H1 (cell line): ENCODE measurements at regions not wholly inside any gene's neighbourhood (a gene's known extent, or its start where the extent isn't known, plus 50 kb on each side); places are given as distances from the start of the nearest gene placed in this dataset.

Experiments
- CEBPB ChIP-seq: IDR thresholded peaks from 2 replicates; pipeline ENCODE4 v1.6.1; 2012; ENCODE audit warnings: low read depth, low read length
- GABPA ChIP-seq: IDR thresholded peaks from 2 replicates; pipeline ENCODE4 v1.6.1; 2011; ENCODE audit warnings: mild to moderate bottlenecking, low read length, moderate library complexity, borderline replicate concordance; ENCODE audit not compliant: insufficient read depth
- KDM5A ChIP-seq: fragments of 200-600 bp; IDR thresholded peaks from 2 replicates; pipeline ENCODE4 v1.7.1; 2012; ENCODE audit warnings: mild to moderate bottlenecking, low read length, inconsistent platforms, mixed read lengths
- SUZ12 ChIP-seq: fragments of 200-600 bp; sonication (generic); IDR thresholded peaks from 2 replicates; pipeline ENCODE4 v1.6.1; 2012; ENCODE audit warnings: mild to moderate bottlenecking, inconsistent platforms, low read length, moderate library complexity, mixed read lengths
- TF ChIP-seq, protein P1 (sequence below): fragments of 300-600 bp; sonication (generic); IDR thresholded peaks from 2 replicates; pipeline ENCODE4 v1.7.1; 2012; ENCODE audit warnings: low read length, moderate library complexity, mild to moderate bottlenecking, inconsistent platforms; ENCODE audit not compliant: insufficient replicate concordance
- TF ChIP-seq, protein P2 (sequence below): IDR thresholded peaks from 2 replicates; pipeline ENCODE4 v1.6.1; 2011; ENCODE audit warnings: low read length, improper control_type of control experiment

DNA sequence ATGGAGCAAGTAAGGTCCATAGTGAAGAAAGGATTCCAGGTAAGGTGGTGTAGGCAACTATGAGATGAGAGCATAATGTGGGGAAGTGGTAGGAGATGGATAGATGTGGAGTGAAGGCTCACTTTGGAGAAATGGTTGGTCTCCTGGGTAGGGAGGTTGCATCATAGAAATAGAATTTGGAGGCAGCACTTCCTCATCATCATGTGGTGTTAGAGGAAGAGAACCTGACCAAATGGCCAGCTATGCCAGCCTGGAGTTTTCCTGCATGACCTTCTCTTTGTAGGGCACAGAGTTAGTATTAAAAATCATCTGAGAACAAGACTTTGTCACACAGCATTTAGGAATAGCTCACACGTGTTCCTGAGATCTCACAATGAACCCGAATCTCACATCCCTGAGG is 126.7 kb upstream of the CXCL12 start (continued):
- TF ChIP-seq, protein P1, sequence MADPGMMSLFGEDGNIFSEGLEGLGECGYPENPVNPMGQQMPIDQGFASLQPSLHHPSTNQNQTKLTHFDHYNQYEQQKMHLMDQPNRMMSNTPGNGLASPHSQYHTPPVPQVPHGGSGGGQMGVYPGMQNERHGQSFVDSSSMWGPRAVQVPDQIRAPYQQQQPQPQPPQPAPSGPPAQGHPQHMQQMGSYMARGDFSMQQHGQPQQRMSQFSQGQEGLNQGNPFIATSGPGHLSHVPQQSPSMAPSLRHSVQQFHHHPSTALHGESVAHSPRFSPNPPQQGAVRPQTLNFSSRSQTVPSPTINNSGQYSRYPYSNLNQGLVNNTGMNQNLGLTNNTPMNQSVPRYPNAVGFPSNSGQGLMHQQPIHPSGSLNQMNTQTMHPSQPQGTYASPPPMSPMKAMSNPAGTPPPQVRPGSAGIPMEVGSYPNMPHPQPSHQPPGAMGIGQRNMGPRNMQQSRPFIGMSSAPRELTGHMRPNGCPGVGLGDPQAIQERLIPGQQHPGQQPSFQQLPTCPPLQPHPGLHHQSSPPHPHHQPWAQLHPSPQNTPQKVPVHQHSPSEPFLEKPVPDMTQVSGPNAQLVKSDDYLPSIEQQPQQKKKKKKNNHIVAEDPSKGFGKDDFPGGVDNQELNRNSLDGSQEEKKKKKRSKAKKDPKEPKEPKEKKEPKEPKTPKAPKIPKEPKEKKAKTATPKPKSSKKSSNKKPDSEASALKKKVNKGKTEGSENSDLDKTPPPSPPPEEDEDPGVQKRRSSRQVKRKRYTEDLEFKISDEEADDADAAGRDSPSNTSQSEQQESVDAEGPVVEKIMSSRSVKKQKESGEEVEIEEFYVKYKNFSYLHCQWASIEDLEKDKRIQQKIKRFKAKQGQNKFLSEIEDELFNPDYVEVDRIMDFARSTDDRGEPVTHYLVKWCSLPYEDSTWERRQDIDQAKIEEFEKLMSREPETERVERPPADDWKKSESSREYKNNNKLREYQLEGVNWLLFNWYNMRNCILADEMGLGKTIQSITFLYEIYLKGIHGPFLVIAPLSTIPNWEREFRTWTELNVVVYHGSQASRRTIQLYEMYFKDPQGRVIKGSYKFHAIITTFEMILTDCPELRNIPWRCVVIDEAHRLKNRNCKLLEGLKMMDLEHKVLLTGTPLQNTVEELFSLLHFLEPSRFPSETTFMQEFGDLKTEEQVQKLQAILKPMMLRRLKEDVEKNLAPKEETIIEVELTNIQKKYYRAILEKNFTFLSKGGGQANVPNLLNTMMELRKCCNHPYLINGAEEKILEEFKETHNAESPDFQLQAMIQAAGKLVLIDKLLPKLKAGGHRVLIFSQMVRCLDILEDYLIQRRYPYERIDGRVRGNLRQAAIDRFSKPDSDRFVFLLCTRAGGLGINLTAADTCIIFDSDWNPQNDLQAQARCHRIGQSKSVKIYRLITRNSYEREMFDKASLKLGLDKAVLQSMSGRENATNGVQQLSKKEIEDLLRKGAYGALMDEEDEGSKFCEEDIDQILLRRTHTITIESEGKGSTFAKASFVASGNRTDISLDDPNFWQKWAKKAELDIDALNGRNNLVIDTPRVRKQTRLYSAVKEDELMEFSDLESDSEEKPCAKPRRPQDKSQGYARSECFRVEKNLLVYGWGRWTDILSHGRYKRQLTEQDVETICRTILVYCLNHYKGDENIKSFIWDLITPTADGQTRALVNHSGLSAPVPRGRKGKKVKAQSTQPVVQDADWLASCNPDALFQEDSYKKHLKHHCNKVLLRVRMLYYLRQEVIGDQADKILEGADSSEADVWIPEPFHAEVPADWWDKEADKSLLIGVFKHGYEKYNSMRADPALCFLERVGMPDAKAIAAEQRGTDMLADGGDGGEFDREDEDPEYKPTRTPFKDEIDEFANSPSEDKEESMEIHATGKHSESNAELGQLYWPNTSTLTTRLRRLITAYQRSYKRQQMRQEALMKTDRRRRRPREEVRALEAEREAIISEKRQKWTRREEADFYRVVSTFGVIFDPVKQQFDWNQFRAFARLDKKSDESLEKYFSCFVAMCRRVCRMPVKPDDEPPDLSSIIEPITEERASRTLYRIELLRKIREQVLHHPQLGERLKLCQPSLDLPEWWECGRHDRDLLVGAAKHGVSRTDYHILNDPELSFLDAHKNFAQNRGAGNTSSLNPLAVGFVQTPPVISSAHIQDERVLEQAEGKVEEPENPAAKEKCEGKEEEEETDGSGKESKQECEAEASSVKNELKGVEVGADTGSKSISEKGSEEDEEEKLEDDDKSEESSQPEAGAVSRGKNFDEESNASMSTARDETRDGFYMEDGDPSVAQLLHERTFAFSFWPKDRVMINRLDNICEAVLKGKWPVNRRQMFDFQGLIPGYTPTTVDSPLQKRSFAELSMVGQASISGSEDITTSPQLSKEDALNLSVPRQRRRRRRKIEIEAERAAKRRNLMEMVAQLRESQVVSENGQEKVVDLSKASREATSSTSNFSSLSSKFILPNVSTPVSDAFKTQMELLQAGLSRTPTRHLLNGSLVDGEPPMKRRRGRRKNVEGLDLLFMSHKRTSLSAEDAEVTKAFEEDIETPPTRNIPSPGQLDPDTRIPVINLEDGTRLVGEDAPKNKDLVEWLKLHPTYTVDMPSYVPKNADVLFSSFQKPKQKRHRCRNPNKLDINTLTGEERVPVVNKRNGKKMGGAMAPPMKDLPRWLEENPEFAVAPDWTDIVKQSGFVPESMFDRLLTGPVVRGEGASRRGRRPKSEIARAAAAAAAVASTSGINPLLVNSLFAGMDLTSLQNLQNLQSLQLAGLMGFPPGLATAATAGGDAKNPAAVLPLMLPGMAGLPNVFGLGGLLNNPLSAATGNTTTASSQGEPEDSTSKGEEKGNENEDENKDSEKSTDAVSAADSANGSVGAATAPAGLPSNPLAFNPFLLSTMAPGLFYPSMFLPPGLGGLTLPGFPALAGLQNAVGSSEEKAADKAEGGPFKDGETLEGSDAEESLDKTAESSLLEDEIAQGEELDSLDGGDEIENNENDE = no peak
- TF ChIP-seq CEBPB = no peak
- no peak for TF ChIP-seq KDM5A
- TF ChIP-seq GABPA = no peak
- TF ChIP-seq, protein P2, sequence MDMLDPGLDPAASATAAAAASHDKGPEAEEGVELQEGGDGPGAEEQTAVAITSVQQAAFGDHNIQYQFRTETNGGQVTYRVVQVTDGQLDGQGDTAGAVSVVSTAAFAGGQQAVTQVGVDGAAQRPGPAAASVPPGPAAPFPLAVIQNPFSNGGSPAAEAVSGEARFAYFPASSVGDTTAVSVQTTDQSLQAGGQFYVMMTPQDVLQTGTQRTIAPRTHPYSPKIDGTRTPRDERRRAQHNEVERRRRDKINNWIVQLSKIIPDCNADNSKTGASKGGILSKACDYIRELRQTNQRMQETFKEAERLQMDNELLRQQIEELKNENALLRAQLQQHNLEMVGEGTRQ = no peak
- no peak for TF ChIP-seq SUZ12
